Prostate gland (tissue), 2 donors: ENCODE measurements at regions not wholly inside any gene's neighbourhood (a gene's known extent, or its start where the extent isn't known, plus 50 kb on each side); places are given as distances from the start of the nearest gene placed in this dataset.

ENCODE experiments used
- POLR2A ChIP-seq: fragments of 450-650 bp; IDR thresholded peaks from one replicate; pipeline ENCODE4 v1.6.1; 2016; ENCODE audit warnings: antibody characterized with exemption, mild to moderate bottlenecking
- TF ChIP-seq, protein P1 (sequence below), 4 experiments: fragments of 200-600 bp in 2 of 4; fragments of 450-650 bp in 2 of 4; sonication (generic) in 2 of 4; IDR thresholded peaks; 1 replicate in 3 of 4; 2 replicates in 1 of 4; pipeline ENCODE4 v1.5.1; 2016 to 2019; ENCODE audit warnings: antibody characterized with exemption in 4 of 4, mild to moderate bottlenecking in 2 of 4, moderate library complexity in 2 of 4

- TF ChIP-seq, protein P1, sequence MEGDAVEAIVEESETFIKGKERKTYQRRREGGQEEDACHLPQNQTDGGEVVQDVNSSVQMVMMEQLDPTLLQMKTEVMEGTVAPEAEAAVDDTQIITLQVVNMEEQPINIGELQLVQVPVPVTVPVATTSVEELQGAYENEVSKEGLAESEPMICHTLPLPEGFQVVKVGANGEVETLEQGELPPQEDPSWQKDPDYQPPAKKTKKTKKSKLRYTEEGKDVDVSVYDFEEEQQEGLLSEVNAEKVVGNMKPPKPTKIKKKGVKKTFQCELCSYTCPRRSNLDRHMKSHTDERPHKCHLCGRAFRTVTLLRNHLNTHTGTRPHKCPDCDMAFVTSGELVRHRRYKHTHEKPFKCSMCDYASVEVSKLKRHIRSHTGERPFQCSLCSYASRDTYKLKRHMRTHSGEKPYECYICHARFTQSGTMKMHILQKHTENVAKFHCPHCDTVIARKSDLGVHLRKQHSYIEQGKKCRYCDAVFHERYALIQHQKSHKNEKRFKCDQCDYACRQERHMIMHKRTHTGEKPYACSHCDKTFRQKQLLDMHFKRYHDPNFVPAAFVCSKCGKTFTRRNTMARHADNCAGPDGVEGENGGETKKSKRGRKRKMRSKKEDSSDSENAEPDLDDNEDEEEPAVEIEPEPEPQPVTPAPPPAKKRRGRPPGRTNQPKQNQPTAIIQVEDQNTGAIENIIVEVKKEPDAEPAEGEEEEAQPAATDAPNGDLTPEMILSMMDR (IDR thresholded peaks at IDR 0.05) = no peak
- no peak for TF ChIP-seq POLR2A
These were observed 75.1 kb upstream of the MSX1 start for GRCh38 chr4:4784379-4784778.
